Esophagus squamous epithelium (tissue), 4 donors: ENCODE measurements at regions not wholly inside any gene's neighbourhood (a gene's known extent, or its start where the extent isn't known, plus 50 kb on each side); places are given as distances from the start of the nearest gene placed in this dataset.

Experiments used
- CTCF ChIP-seq, 6 experiments: fragments of 450-650 bp in 4 of 6; fragments of 200-600 bp in 2 of 6; sonication (generic) in 2 of 6; IDR thresholded peaks; one replicate each; pipeline ENCODE4 v1.5.1; 2016 to 2019; ENCODE audit warnings: antibody characterized with exemption in 6 of 6, mild to moderate bottlenecking in 4 of 6, moderate library complexity in 4 of 6
- POLR2A ChIP-seq, 4 donors: fragments of 450-650 bp; IDR thresholded peaks; one replicate each; pipeline ENCODE4 v1.6.1; 2017; ENCODE audit warnings: antibody characterized with exemption in 4 of 4, mild to moderate bottlenecking in 4 of 4, moderate library complexity in 3 of 4

GRCh38 chr4:186810613-186811150, 87.0 kb upstream of the FAT1 start:
- no peak for TF ChIP-seq CTCF (IDR thresholded peaks at IDR 0.05)
- no peak for TF ChIP-seq POLR2A (IDR thresholded peaks at IDR 0.05)
